A549 (cell line): ENCODE measurements at regions not wholly inside any gene's neighbourhood (a gene's known extent, or its start where the extent isn't known, plus 50 kb on each side); places are given as distances from the start of the nearest gene placed in this dataset.

Experiments
- ATAC-seq, 2 experiments: fragments of 200-7000 bp in 1 of 2; fragments of >200 bp in 1 of 2; cut with Nextera tagmentation in 1 of 2; cut with Tn5 transposase in 1 of 2; 3 replicates each; pipeline versions ENCODE4 v1.8.0 to v1.9.1; 2018 to 2020; ENCODE audit warnings: mild to moderate bottlenecking in 1 of 2, moderate library complexity in 1 of 2
- CTCF ChIA-PET: fragments of 300-600 bp; sonication (Branson Sonifier 250); formaldehyde crosslinking; extraction: SDS; loops from one replicate; lab custom pipeline; 2021; ENCODE audit warnings: antibody characterized with exemption, inconsistent platforms; lab: Yijun Ruan, JAX
- POLR2A ChIA-PET: fragments of 350-600 bp; formaldehyde crosslinking; extraction: SDS; loops from one replicate; lab custom pipeline; 2021; ENCODE audit warnings: antibody characterized with exemption, inconsistent platforms; lab: Yijun Ruan, JAX
- DNase-seq, 2 experiments: peaks; one replicate each; pipeline versions ENCODE4 v3.0.0 to v3.0.0-alpha.2; 2011 to 2016; ENCODE audit warnings: low read depth in 1 of 2, low spot score in 1 of 2
- FAIRE-seq: peaks from 2 replicates; lab custom pipeline; 2011; peaks lifted over from hg19 to GRCh38; lab: Jason Lieb, UNC
- H3K27ac ChIP-seq, 2 experiments: fragments of >200 bp; sonication (Bioruptor Twin); formaldehyde crosslinking; 3 replicates each; pipeline ENCODE4 v1.5.1; 2016 to 2017
- H3K4me1 ChIP-seq: fragments of >200 bp; sonication (Bioruptor Twin); formaldehyde crosslinking; 3 replicates; pipeline ENCODE4 v1.6.1; 2016
- H3K4me2 ChIP-seq: fragments of >200 bp; sonication (Bioruptor Twin); formaldehyde crosslinking; 3 replicates; pipeline ENCODE4 v1.6.1; 2016
- H3K4me3 ChIP-seq: fragments of >200 bp; sonication (Bioruptor Twin); formaldehyde crosslinking; 3 replicates; pipeline ENCODE4 v1.5.1; 2016
- H3K9me3 ChIP-seq: fragments of >200 bp; sonication (Bioruptor Twin); formaldehyde crosslinking; 3 replicates; pipeline ENCODE4 v1.6.1; 2016
- CHD2 ChIP-seq: fragments of 150-350 bp; IDR thresholded peaks from 2 replicates; pipeline ENCODE4 v1.6.1; 2014; ENCODE audit warnings: low read length; ENCODE audit not compliant: partially characterized antibody
- CHD4 ChIP-seq: fragments of 200-600 bp; sonication (generic); IDR thresholded peaks from 2 replicates; pipeline ENCODE4 v1.6.1; 2016; ENCODE audit warnings: antibody characterized with exemption, mild to moderate bottlenecking, borderline replicate concordance
- FOSB ChIP-seq: fragments of 250-450 bp; sonication (Bioruptor Pico); IDR thresholded peaks from 2 replicates; pipeline ENCODE4 v1.5.0; 2020; ENCODE audit warnings: mild to moderate bottlenecking, moderate library complexity
- GATA3 ChIP-seq: IDR thresholded peaks from 2 replicates; pipeline ENCODE4 v1.6.1; 2012; ENCODE audit warnings: borderline replicate concordance
- JUN ChIP-seq, 2 experiments: fragments of >200 bp; sonication (Bioruptor Twin); formaldehyde crosslinking; IDR thresholded peaks; 2 replicates in 1 of 2; 3 replicates in 1 of 2; pipeline ENCODE4 v1.6.1; 2016 to 2017
- KDM1A ChIP-seq: fragments of 200-600 bp; sonication (generic); IDR thresholded peaks from 2 replicates; pipeline ENCODE4 v1.6.1; 2016; ENCODE audit warnings: low read depth, mild to moderate bottlenecking
- KDM5A ChIP-seq: fragments of 200-600 bp; sonication (generic); IDR thresholded peaks from 2 replicates; pipeline ENCODE4 v1.6.1; 2016; ENCODE audit warnings: antibody characterized with exemption, mild to moderate bottlenecking
- MAFK ChIP-seq: fragments of 450-650 bp; IDR thresholded peaks from 2 replicates; pipeline ENCODE4 v1.6.1; 2014; ENCODE audit not compliant: partially characterized antibody
- NPAS2 ChIP-seq: fragments of 250-450 bp; sonication (Bioruptor Pico); IDR thresholded peaks from 2 replicates; pipeline ENCODE4 v1.8.0; 2022; ENCODE audit warnings: mild to moderate bottlenecking, moderate library complexity, borderline replicate concordance
- NR3C1 ChIP-seq: fragments of >200 bp; sonication (Bioruptor Twin); formaldehyde crosslinking; IDR thresholded peaks from 3 replicates; pipeline ENCODE4 v1.6.1; 2017
- POLR2A ChIP-seq: IDR thresholded peaks from 2 replicates; pipeline ENCODE4 v1.6.1; 2012; ENCODE audit warnings: mild to moderate bottlenecking, low read length
- RAD21 ChIP-seq, 2 experiments: fragments of >200 bp in 1 of 2; sonication (Bioruptor Twin) in 1 of 2; formaldehyde crosslinking in 1 of 2; IDR thresholded peaks in 1 of 2; conservative IDR thresholded peaks in 1 of 2; 2 replicates in 1 of 2; 3 replicates in 1 of 2; pipeline ENCODE4 v1.6.1; 2012 to 2018; ENCODE audit warnings: inconsistent platforms in 1 of 2
- RFX5 ChIP-seq: fragments of 450-650 bp; IDR thresholded peaks from 2 replicates; pipeline ENCODE4 v1.7.1; 2014; ENCODE audit warnings: antibody characterized with exemption, mild to moderate bottlenecking, moderate library complexity
- SMC3 ChIP-seq: fragments of >200 bp; sonication (Bioruptor Twin); formaldehyde crosslinking; IDR thresholded peaks from 3 replicates; pipeline ENCODE4 v1.6.1; 2018; ENCODE audit warnings: inconsistent platforms
- ZFP36 ChIP-seq: fragments of 450-650 bp; IDR thresholded peaks from 2 replicates; pipeline ENCODE4 v1.6.1; 2014; ENCODE audit warnings: borderline replicate concordance; ENCODE audit not compliant: partially characterized antibody
- WGBS: methylation state at CpG from one replicate; pipeline ENCODE4 v1.1.6; 2017; ENCODE audit errors: missing lambda C conversion rate; 5-methylcytosine and 5-hydroxymethylcytosine counted together
- TF ChIP-seq, protein P1 (sequence below): IDR thresholded peaks from 2 replicates; pipeline ENCODE4 v1.6.1; 2012
- TF ChIP-seq, protein P2 (sequence below): fragments of >200 bp; sonication (Bioruptor Twin); formaldehyde crosslinking; IDR thresholded peaks from 3 replicates; pipeline ENCODE4 v1.5.1; 2016
- TF ChIP-seq, protein P3 (sequence below): fragments of 250-450 bp; sonication (Bioruptor Pico); IDR thresholded peaks from 2 replicates; pipeline ENCODE4 v1.5.0; 2021; ENCODE audit warnings: mild to moderate bottlenecking, moderate library complexity, borderline replicate concordance
- TF ChIP-seq, protein P4 (sequence below): fragments of 150-350 bp; IDR thresholded peaks from 2 replicates; pipeline ENCODE4 v1.6.1; 2014; ENCODE audit warnings: low read depth, mild to moderate bottlenecking, low read length

DNA sequence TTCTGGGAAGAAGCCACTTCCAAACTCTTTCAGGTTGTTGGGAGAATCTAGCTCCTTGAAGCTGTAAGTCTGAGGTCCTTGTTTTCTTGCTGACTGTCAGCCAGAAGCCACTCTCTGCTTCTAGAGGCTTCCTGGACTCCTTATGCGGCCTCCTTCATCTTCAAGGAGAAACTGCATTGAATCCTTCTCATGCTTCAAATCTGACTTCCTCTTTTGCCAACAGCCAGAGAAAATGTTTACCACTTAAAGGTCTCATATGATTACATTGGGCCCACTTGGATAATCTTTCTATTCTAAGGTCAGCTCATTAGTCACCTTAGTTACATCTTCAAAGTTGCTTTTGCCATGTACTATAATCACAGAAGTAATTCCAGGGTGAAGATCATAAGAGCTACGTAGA is 327.0 kb downstream of the HNRNPD start:
- peaks cover 3% of the 10 kb centered on the region; the same call in 1 of the 3 replicates for H3K4me1 ChIP-seq
- no peaks in the 10 kb centered on the region for H3K9me3 ChIP-seq
- DNase-seq, result no peak
- no peak overlapping the region for H3K27ac ChIP-seq
- TF ChIP-seq RAD21 (conservative IDR thresholded peaks at IDR 0.05 in 1 of 2, IDR thresholded peaks at IDR 0.05 in 1 of 2), result no peak
- TF ChIP-seq, protein P1, sequence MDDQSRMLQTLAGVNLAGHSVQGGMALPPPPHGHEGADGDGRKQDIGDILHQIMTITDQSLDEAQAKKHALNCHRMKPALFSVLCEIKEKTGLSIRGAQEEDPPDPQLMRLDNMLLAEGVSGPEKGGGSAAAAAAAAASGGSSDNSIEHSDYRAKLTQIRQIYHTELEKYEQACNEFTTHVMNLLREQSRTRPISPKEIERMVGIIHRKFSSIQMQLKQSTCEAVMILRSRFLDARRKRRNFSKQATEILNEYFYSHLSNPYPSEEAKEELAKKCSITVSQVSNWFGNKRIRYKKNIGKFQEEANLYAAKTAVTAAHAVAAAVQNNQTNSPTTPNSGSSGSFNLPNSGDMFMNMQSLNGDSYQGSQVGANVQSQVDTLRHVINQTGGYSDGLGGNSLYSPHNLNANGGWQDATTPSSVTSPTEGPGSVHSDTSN, result no peak
- no peak for TF ChIP-seq CHD4
- TF ChIP-seq GATA3, result no peak
- no peak for TF ChIP-seq RFX5
- TF ChIP-seq, protein P2, sequence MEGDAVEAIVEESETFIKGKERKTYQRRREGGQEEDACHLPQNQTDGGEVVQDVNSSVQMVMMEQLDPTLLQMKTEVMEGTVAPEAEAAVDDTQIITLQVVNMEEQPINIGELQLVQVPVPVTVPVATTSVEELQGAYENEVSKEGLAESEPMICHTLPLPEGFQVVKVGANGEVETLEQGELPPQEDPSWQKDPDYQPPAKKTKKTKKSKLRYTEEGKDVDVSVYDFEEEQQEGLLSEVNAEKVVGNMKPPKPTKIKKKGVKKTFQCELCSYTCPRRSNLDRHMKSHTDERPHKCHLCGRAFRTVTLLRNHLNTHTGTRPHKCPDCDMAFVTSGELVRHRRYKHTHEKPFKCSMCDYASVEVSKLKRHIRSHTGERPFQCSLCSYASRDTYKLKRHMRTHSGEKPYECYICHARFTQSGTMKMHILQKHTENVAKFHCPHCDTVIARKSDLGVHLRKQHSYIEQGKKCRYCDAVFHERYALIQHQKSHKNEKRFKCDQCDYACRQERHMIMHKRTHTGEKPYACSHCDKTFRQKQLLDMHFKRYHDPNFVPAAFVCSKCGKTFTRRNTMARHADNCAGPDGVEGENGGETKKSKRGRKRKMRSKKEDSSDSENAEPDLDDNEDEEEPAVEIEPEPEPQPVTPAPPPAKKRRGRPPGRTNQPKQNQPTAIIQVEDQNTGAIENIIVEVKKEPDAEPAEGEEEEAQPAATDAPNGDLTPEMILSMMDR, result no peak
- TF ChIP-seq POLR2A, result no peak
- no peak for TF ChIP-seq FOSB (CRISPR knock-in tag)
- TF ChIP-seq, protein P3, sequence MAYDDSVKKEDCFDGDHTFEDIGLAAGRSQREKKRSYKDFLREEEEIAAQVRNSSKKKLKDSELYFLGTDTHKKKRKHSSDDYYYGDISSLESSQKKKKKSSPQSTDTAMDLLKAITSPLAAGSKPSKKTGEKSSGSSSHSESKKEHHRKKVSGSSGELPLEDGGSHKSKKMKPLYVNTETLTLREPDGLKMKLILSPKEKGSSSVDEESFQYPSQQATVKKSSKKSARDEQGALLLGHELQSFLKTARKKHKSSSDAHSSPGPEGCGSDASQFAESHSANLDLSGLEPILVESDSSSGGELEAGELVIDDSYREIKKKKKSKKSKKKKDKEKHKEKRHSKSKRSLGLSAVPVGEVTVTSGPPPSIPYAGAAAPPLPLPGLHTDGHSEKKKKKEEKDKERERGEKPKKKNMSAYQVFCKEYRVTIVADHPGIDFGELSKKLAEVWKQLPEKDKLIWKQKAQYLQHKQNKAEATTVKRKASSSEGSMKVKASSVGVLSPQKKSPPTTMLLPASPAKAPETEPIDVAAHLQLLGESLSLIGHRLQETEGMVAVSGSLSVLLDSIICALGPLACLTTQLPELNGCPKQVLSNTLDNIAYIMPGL, result no peak
- TF ChIP-seq SMC3, result no peak
- no peak for TF ChIP-seq ZFP36
- TF ChIP-seq, all 56 proteins: peak for 0
- CTCF ChIA-PET, result no interaction called here
- no peak for FAIRE-seq
- Histone ChIP-seq H3K4me3 (no peak overlapping the region), H3K4me2 (no peak overlapping the region)
- ATAC-seq, result no peak
- POLR2A ChIA-PET, result no interaction called here
- WGBS, result 44% methylated on average over 2 of the region's 2 CpGs

DNA sequence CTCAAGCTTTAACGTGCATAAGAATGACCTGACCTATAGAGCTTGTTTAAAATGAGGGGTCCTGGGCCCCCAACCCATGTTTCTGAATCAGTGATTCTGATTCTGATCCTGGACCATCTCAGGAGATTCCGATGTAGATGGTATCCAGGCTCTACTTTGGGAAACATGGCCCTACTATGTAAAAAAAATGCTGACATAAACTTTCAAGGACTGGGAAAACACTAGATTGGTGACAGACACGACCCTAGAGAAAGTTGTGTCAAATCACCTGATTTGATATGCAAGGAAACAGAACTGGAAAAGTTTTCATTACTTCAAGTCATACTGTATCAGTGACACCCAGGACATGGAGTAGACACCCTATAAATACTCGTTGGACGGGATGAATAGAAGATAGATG is 328.5 kb downstream of the HNRNPD start:
- Histone ChIP-seq H3K9me3 (no peaks in the 10 kb centered on the region), H3K27ac (no peak overlapping the region), H3K4me1 (peaks cover 3% of the 10 kb centered on the region; the same call in 1 of the 3 replicates), H3K4me3 (no peak overlapping the region), H3K4me2 (no peak overlapping the region)
- FAIRE-seq (no peak), ATAC-seq (no peak), DNase-seq (no peak)
- WGBS, result 9% methylated on average over 5 of the region's 5 CpGs
- TF ChIP-seq KDM1A (no peak), JUN (IDR thresholded peaks at IDR 0.05) (no peak), MAFK (peak; percentile 56), KDM5A (no peak)
- CTCF ChIA-PET, result interaction anchor here (0.6 kb wide), 1 partner anchor 8 kb away, joined by 3 read pairs; no protein-coding TSS in a partner anchor
- POLR2A ChIA-PET, result no interaction called here

DNA sequence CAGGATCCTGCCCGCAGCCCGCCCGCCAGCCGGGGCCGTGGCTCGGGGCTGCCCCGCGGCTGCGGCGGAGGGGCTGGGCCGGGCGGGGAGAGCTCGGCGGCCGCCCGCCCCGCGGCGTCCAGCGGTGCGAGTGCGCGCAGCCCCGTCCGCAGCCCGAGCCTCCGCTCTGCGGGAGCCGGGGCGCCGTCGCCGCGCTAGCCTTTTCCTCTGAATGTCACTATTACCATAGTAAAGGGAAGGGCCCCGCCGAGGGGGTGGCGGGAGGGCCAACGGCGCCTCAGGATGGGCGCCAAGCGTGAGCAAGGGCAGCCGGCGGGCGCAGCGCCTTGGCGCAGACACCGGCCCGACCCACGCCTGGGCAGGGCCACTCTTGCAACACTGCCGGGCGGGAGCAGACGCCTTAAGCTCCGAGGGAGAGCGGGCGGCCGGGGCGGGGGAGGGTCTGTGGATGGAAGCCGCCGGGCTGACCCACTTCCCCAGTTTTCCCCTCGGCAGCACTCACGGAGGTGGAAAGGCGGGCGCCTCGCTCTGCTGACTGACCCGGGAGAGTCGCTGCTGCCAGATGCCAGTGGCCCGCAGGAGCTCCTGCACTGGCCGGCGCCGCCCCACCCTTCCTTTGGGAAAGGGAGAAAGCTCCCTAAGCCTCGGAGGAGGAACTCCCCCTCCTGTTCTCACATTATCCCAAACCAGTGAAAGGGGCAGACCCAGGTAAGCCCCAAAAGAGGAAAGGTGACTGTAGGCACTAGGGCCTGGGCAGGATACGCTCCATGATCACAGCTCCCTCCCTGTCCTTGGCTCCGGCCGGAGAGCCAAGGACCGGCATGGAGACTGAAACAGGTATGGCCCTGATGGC is 329.4 kb downstream of the HNRNPD start:
- CTCF ChIA-PET, result no interaction called here

More for the DNA sequence above, 329.4 kb downstream of the HNRNPD start:
- no peak overlapping the region for H3K27ac ChIP-seq
- TF ChIP-seq KDM5A, result no peak
- no peak for TF ChIP-seq CHD2
- no peak for TF ChIP-seq GATA3
- TF ChIP-seq, protein P4, sequence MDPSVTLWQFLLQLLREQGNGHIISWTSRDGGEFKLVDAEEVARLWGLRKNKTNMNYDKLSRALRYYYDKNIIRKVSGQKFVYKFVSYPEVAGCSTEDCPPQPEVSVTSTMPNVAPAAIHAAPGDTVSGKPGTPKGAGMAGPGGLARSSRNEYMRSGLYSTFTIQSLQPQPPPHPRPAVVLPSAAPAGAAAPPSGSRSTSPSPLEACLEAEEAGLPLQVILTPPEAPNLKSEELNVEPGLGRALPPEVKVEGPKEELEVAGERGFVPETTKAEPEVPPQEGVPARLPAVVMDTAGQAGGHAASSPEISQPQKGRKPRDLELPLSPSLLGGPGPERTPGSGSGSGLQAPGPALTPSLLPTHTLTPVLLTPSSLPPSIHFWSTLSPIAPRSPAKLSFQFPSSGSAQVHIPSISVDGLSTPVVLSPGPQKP, result no peak
- no peak for TF ChIP-seq NR3C1
- no peak for TF ChIP-seq NPAS2 (CRISPR knock-in tag)
- H3K9me3 ChIP-seq, result no peaks in the 10 kb centered on the region
- ATAC-seq (peak; percentile 86 to 87), FAIRE-seq (no peak), DNase-seq (peak in 1 of 2 experiments; percentile 18)
- POLR2A ChIA-PET, result no interaction called here
- WGBS, result 13% methylated on average over 5 of the region's 75 CpGs
- H3K4me1 ChIP-seq, result peaks cover 3% of the 10 kb centered on the region; the same call in 1 of the 3 replicates
- peak overlapping the region; percentile 31 for H3K4me3 ChIP-seq
- H3K4me2 ChIP-seq, result peak overlapping the region; percentile 88
